ENCODE measurements at regions not wholly inside any gene's neighbourhood (a gene's known extent, or its start where the extent isn't known, plus 50 kb on each side); places are given as distances from the start of the nearest gene placed in this dataset.
"Not testable (repeated sequence)": the region's sequence is repeated elsewhere in the genome, so short reads cannot be mapped to it uniquely, and the experiment has no call there.

GRCh38 chr11:34721646-34722045, 100.8 kb downstream of the EHF start:
- Histone ChIP-seq H3K4me1 (no peaks in the 10 kb centered on the region), H3K4me3 (ENCODE audit: low read depth, low read length) (no peak overlapping the region), H3K27me3 (no peaks in the 10 kb centered on the region), H3K36me3 (no peaks in the 10 kb centered on the region), H3K9me3 (no peaks in the 10 kb centered on the region)
- TF ChIP-seq CTCF (IDR thresholded peaks at IDR 0.05; ENCODE audit: low read depth, low read length) = no peak
- DNase-seq = no peak

DNA sequence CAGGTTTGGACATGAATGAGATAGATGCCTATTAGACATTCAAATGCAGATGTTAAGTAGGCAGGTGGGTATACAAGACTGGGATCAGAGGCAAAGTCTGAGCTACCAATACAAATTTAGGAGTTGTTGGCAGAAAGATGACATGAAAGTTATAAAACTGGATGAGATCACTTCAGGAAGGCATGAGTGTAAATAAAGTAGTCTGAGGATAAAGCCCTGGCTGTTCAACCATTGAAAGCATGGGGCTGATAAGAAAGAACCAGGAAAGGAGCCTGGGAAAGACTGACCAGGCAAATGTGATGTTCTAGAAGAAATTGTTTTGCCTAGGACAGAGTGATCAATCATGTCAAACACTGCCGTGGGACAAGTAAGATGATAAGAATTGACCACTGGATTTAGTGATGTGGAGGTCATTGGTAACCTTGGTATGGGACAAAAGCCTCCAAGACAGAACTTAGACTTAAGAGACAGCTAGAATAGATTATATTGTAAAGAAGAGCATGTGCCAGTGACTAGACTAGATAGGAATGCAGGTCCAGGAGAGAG, 98.5 kb downstream of the EHF start:
- no peaks in the 10 kb centered on the region for H3K4me1 ChIP-seq
- no peaks in the 10 kb centered on the region for H3K36me3 ChIP-seq
- no peaks in the 10 kb centered on the region for H3K27me3 ChIP-seq
- no peak for TF ChIP-seq CTCF (IDR thresholded peaks at IDR 0.05; ENCODE audit: low read depth, low read length)
- no peak for DNase-seq
- no peak overlapping the region for H3K4me3 ChIP-seq (ENCODE audit: low read depth, low read length)
- H3K9me3 ChIP-seq = no peaks in the 10 kb centered on the region

DNA sequence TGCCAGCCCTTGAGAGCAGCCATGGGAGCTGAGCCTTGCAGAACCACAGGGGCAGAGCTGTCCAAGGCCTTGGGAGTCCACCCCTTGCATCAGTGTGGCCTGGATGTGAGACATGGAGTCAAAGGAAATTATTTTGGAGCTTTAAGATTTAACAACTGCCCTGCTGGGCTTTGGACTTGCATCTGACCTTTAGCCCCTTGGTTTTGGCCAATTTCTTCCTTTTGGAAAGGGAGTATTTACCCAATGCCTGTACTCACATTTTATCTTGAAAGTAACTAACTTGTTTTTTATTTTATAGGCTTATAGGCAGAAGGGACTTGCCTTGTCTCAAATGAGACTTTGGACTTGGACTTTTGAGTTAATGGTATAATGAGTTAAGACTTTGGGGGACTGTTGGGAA, 92.7 kb downstream of the EHF start:
- not testable (repeated sequence) for H3K36me3 ChIP-seq; H3K9me3 ChIP-seq; DNase-seq; H3K4me1 ChIP-seq; H3K27me3 ChIP-seq; H3K4me3 ChIP-seq (ENCODE audit: low read depth, low read length)

Measured in BE2C (cell line).